ENCODE measurements at regions not wholly inside any gene's neighbourhood (a gene's known extent, or its start where the extent isn't known, plus 50 kb on each side); places are given as distances from the start of the nearest gene placed in this dataset.

DNA sequence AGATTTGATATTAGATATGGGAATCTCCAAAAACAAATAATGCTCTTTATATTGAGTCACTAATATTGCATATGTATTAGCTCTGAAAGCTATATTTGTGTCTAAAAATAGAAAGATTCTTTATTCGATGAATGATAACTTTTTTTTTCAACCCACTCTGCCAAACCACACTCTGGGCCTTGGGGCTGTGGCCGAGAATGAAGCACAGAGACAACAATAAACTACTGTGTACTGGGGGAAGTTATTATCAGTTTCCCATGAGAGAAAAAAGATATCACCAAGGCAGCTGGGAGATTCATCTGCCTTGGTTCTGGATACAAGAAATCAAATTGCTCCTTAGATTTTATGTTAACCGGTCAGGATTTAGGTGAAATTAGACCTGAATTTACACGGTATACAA is 762.2 kb downstream of the SUCLG1 start:
- Histone ChIP-seq H3K9me3 (replicated peaks) (peaks cover 14% of the 10 kb centered on the region), H3K4me3 (no peak overlapping the region), H3K27ac (replicated peaks) (no peak overlapping the region), H3K4me1 (no peaks in the 10 kb centered on the region), H3K27me3 (ENCODE audit: low read depth) (no peaks in the 10 kb centered on the region), H3K36me3 (no peaks in the 10 kb centered on the region)
- intact Hi-C loops (cut with micrococcal nuclease): no loop called here
- TF ChIP-seq, protein P1, sequence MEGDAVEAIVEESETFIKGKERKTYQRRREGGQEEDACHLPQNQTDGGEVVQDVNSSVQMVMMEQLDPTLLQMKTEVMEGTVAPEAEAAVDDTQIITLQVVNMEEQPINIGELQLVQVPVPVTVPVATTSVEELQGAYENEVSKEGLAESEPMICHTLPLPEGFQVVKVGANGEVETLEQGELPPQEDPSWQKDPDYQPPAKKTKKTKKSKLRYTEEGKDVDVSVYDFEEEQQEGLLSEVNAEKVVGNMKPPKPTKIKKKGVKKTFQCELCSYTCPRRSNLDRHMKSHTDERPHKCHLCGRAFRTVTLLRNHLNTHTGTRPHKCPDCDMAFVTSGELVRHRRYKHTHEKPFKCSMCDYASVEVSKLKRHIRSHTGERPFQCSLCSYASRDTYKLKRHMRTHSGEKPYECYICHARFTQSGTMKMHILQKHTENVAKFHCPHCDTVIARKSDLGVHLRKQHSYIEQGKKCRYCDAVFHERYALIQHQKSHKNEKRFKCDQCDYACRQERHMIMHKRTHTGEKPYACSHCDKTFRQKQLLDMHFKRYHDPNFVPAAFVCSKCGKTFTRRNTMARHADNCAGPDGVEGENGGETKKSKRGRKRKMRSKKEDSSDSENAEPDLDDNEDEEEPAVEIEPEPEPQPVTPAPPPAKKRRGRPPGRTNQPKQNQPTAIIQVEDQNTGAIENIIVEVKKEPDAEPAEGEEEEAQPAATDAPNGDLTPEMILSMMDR (IDR thresholded peaks at IDR 0.05; ENCODE audit: borderline replicate concordance): no peak
- DNase-seq: no peak

DNA sequence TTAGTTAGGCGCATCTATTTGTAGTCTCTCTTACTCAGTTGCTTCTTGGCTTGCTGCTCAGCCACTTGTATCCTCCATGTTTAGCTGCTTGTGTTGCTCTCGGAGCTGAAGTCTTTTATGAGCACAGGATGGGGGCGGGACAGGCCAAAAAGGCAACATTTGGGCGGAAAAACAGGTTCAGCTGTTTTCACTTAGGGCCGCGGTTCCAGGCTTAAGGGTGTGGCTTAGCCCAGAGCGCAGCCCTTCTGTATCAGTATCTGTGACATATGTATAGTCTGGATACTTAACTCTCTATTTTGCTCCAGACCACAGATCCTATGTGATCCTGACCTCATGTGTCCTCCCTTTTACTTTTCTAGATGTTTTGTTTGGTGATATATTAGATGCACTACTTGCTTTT is 763.5 kb downstream of the SUCLG1 start:
- intact Hi-C loops (cut with micrococcal nuclease): no loop called here
- TF ChIP-seq, protein P1 (IDR thresholded peaks at IDR 0.05; ENCODE audit: borderline replicate concordance): no peak
- H3K27me3 ChIP-seq (ENCODE audit: low read depth): no peaks in the 10 kb centered on the region

DNA sequence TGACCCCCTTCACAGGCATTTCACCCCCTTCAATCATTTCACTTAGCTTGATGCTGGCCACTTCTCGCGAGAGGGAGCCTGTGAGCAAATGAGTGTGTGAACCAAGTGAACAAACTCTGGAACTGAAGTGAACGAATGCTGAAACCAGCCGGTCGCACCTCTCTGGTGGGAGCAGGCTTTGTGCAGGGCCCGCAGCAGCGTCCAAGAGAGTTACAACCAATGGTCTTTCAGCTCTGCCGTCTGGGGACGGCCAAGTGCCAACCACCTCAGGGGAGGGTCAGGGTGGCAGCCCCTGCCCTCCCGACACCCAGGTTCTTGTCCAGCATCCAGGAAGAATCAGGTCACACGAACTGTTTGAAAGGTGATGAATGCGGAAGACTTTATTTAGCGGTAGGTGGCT is 764.0 kb downstream of the SUCLG1 start:
- peaks cover 14% of the 10 kb centered on the region for H3K9me3 ChIP-seq (replicated peaks)
- H3K4me1 ChIP-seq: no peaks in the 10 kb centered on the region
- no peak overlapping the region for H3K27ac ChIP-seq (replicated peaks)
- TF ChIP-seq, protein P1 (IDR thresholded peaks at IDR 0.05; ENCODE audit: borderline replicate concordance): no peak
- H3K27me3 ChIP-seq (ENCODE audit: low read depth): no peaks in the 10 kb centered on the region
- no peak overlapping the region for H3K4me3 ChIP-seq
- intact Hi-C loops (cut with micrococcal nuclease): no loop called here
- no peaks in the 10 kb centered on the region for H3K36me3 ChIP-seq
- no peak for DNase-seq

More for the DNA sequence above, 763.5 kb downstream of the SUCLG1 start:
- H3K27ac ChIP-seq (replicated peaks): no peak overlapping the region
- no peaks in the 10 kb centered on the region for H3K4me1 ChIP-seq
- no peaks in the 10 kb centered on the region for H3K36me3 ChIP-seq
- H3K4me3 ChIP-seq: no peak overlapping the region
- H3K9me3 ChIP-seq (replicated peaks): peaks cover 14% of the 10 kb centered on the region
- DNase-seq: no peak

DNA sequence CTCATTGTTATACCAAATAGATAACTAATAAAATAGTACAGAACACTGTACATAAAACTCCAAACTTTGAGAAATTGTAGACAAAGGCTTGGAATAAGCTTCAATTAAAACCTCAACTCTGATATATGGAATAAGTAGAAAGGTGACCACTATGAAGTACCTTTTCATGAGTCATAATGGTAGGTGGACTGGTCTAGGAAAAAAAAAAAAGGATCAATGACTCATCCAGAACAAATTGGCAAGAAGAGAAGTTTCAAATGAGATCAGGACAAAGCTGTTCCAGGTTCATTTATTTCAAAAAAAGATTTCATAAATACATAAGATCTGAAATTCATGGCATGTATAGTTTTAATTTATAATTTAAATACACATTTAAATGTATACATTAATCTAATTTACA is 769.7 kb downstream of the SUCLG1 start:
- DNase-seq: no peak
- intact Hi-C loops (cut with micrococcal nuclease): no loop called here
- H3K4me3 ChIP-seq: no peak overlapping the region
- TF ChIP-seq, protein P1 (IDR thresholded peaks at IDR 0.05; ENCODE audit: borderline replicate concordance): no peak
- H3K4me1 ChIP-seq: no peaks in the 10 kb centered on the region
- H3K27ac ChIP-seq (replicated peaks): no peak overlapping the region
- H3K9me3 ChIP-seq (replicated peaks): peaks cover 4% of the 10 kb centered on the region
- no peaks in the 10 kb centered on the region for H3K27me3 ChIP-seq (ENCODE audit: low read depth)
- no peaks in the 10 kb centered on the region for H3K36me3 ChIP-seq

DNA sequence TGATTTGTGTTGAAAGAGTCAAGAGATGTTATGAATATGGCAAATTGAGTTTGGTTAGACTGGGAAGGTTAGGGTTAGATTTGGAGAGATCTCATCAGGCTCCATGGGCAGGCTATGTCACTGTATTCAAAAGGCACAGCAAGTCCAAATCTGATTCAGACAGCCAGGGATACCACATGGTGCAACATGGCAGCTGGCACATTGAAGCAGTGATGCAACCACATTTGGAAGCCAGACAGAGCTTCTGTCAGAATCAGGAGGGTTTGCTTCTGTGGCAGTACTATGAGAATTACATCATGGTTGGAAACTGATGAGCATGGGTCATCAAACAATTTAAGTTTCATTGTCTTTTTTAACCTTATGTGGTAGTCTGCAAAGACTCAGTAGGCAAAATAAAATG is 772.2 kb downstream of the SUCLG1 start:
- Histone ChIP-seq H3K9me3 (replicated peaks) (no peaks in the 10 kb centered on the region), H3K27ac (replicated peaks) (no peak overlapping the region), H3K4me3 (no peak overlapping the region), H3K27me3 (ENCODE audit: low read depth) (no peaks in the 10 kb centered on the region), H3K4me1 (no peaks in the 10 kb centered on the region), H3K36me3 (no peaks in the 10 kb centered on the region)
- intact Hi-C loops (cut with micrococcal nuclease): no loop called here
- TF ChIP-seq, protein P1 (IDR thresholded peaks at IDR 0.05; ENCODE audit: borderline replicate concordance): no peak
- no peak for DNase-seq

DNA sequence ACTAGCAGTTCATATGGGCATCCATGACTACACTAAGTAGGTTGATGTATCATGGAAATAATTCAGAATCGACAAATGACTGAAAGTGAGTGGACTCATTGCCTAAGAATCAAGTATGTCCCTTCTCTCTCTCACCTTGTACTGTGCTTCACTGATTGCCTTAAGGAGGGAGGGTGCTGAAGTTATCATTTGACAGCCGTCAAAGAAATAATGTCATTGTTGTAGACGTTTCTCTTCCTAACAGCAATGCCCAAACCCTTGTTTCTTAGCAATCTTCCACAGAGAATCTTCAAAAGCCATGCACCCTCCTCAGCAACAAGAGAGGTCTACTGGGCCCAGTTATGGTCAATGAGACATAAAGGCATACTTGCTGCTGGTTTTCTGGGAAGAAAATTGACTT is 785.0 kb downstream of the SUCLG1 start:
- Histone ChIP-seq H3K4me3 (no peak overlapping the region), H3K27ac (replicated peaks) (no peak overlapping the region), H3K36me3 (no peaks in the 10 kb centered on the region), H3K9me3 (replicated peaks) (peaks cover 32% of the 10 kb centered on the region), H3K4me1 (no peaks in the 10 kb centered on the region), H3K27me3 (ENCODE audit: low read depth) (no peaks in the 10 kb centered on the region)
- DNase-seq: no peak
- intact Hi-C loops (cut with micrococcal nuclease): no loop called here
- TF ChIP-seq, protein P1 (IDR thresholded peaks at IDR 0.05; ENCODE audit: borderline replicate concordance): no peak

Data from left ventricle myocardium inferior (tissue), 1 donor.